HepG2 (cell line): ENCODE measurements at regions not wholly inside any gene's neighbourhood (a gene's known extent, or its start where the extent isn't known, plus 50 kb on each side); places are given as distances from the start of the nearest gene placed in this dataset.

ENCODE experiments used
- ATAC-seq: fragments of 200-7000 bp; cut with Tn5 transposase; 3 replicates; pipeline ENCODE4 v1.9.1; 2020; ENCODE audit warnings: mild to moderate bottlenecking, moderate library complexity
- BruUV-seq: library from RNA; stranded (reverse); fragments of 400-500 nt; replicated peaks from 2 replicates; lab custom pipeline; 2021; lab: Mats Ljungman, UMichigan
- CTCF ChIA-PET: fragments of 300-600 bp; formaldehyde crosslinking; extraction: SDS; loops from one replicate; lab custom pipeline; 2021; ENCODE audit warnings: low total read pairs, inconsistent platforms, low intra/inter-chr PET ratio; lab: Yijun Ruan, JAX
- POLR2A ChIA-PET: fragments of 350-600 bp; sonication (Branson Sonifier 250); formaldehyde crosslinking; loops from one replicate; lab custom pipeline; 2020; ENCODE audit warnings: antibody characterized with exemption, inconsistent platforms; lab: Yijun Ruan, JAX
- DNase-seq: peaks from one replicate; pipeline ENCODE4 v3.0.0-alpha.2; 2015; ENCODE audit warnings: low spot score
- FAIRE-seq: peaks from 3 replicates; lab custom pipeline; 2011; peaks lifted over from hg19 to GRCh38; lab: Jason Lieb, UNC
- H2AFZ ChIP-seq: one replicate; pipeline ENCODE4 v1.6.1; 2011; ENCODE audit warnings: low read length, inconsistent platforms
- H3K27ac ChIP-seq: fragments of 300-600 bp; 3 replicates; pipeline ENCODE4 v1.8.0; 2011; ENCODE audit warnings: mixed run types, mild to moderate bottlenecking, mixed read lengths, low read length, inconsistent platforms; ENCODE audit not compliant: insufficient read depth; ENCODE audit errors: extremely low read length
- H3K27me3 ChIP-seq, 2 experiments: fragments of 200-600 bp in 1 of 2; 2 replicates in 1 of 2; 3 replicates in 1 of 2; pipeline versions ENCODE4 v1.6.0 to v1.8.0; 2011; ENCODE audit warnings: low read length in 2 of 2, mild to moderate bottlenecking in 2 of 2, moderate library complexity in 2 of 2, inconsistent platforms in 1 of 2; ENCODE audit not compliant: insufficient read depth in 2 of 2, control insufficient read depth in 1 of 2
- H3K36me3 ChIP-seq, 2 experiments: fragments of 200-600 bp in 1 of 2; replicated peaks in 1 of 2; 2 replicates in 1 of 2; 3 replicates in 1 of 2; pipeline versions ENCODE4 v1.5.1 to v1.8.0; 2011; ENCODE audit warnings: low read length in 2 of 2, inconsistent platforms in 1 of 2; ENCODE audit not compliant: insufficient read depth in 2 of 2, control insufficient read depth in 1 of 2
- H3K4me1 ChIP-seq: 2 replicates; pipeline ENCODE4 v1.5.1; 2012; ENCODE audit warnings: low read length, inconsistent platforms; ENCODE audit not compliant: insufficient read depth
- H3K4me2 ChIP-seq: 2 replicates; pipeline ENCODE4 v1.6.0; 2011; ENCODE audit warnings: low read depth, low read length, inconsistent platforms
- H3K4me3 ChIP-seq, 3 experiments: fragments of 200-600 bp in 1 of 3; sonication (generic), shearing (Covaris generic) in 1 of 3; replicated peaks in 1 of 3; 2 replicates each; pipeline ENCODE4 v1.5.1; 2011 to 2016; ENCODE audit warnings: low read length in 3 of 3, inconsistent platforms in 2 of 3, low read depth in 2 of 3, mild to moderate bottlenecking in 2 of 3, control low read depth in 1 of 3, mixed read lengths in 1 of 3; ENCODE audit not compliant: insufficient read depth in 1 of 3
- H3K79me2 ChIP-seq: one replicate; pipeline ENCODE4 v1.6.1; 2011; ENCODE audit warnings: low read length, inconsistent platforms; ENCODE audit not compliant: insufficient read depth
- H3K9ac ChIP-seq: 2 replicates; pipeline ENCODE4 v1.6.0; 2011; ENCODE audit warnings: mild to moderate bottlenecking, low read depth, low read length, inconsistent platforms; ENCODE audit not compliant: insufficient read depth
- H3K9me3 ChIP-seq: 2 replicates; pipeline ENCODE4 v1.5.1; 2012; ENCODE audit warnings: mild to moderate bottlenecking, low read length
- H4K20me1 ChIP-seq: 2 replicates; pipeline ENCODE4 v1.6.0; 2011; ENCODE audit warnings: inconsistent platforms, mild to moderate bottlenecking, low read length, moderate library complexity; ENCODE audit not compliant: insufficient read depth
- BHLHE40 ChIP-seq: IDR thresholded peaks from 2 replicates; pipeline ENCODE4 v1.6.1; 2011; ENCODE audit warnings: low read length, improper control_type of control experiment
- EZH2 ChIP-seq: conservative IDR thresholded peaks from 2 replicates; pipeline ENCODE4 v1.6.1; 2012; ENCODE audit warnings: mild to moderate bottlenecking, low read depth, low read length, moderate library complexity
- RBM22 ChIP-seq: fragments of 200-400 bp; formaldehyde crosslinking; optimal IDR thresholded peaks from 2 replicates; pipeline ENCODE3; 2017; ENCODE audit warnings: mild to moderate bottlenecking, low read length, moderate library complexity
- YY1 ChIP-seq: IDR thresholded peaks from 2 replicates; pipeline ENCODE4 v1.6.1; 2011; ENCODE audit warnings: low read length, low read depth, moderate library complexity, mild to moderate bottlenecking; ENCODE audit not compliant: insufficient read depth, insufficient replicate concordance
- WGBS: methylation state at CpG from one replicate; pipeline ENCODE4 v1.1.6; 2017; ENCODE audit warnings: low lambda C conversion rate; 5-methylcytosine and 5-hydroxymethylcytosine counted together
- in situ Hi-C: cut with HindIII; loops from 2 replicates; pipeline ENCODE4 v1.10.0; 2017; ENCODE audit warnings: low pct_unique_long_range_greater_than_20kb; ENCODE audit not compliant: extremely low pct_ligation_motif_present
- intact Hi-C: fragments of 100-400 bp; cut with micrococcal nuclease; formaldehyde crosslinking; loops from one replicate; pipeline ENCODE4 v1.10.0; 2022; ENCODE audit not compliant: unreplicated experiment
- TF ChIP-seq, protein P1 (sequence below): sonication (generic); formaldehyde crosslinking; IDR thresholded peaks from 2 replicates; pipeline ENCODE4 v1.5.1; 2020; ENCODE audit warnings: mild to moderate bottlenecking, missing genetic modification reagents, moderate library complexity

DNA sequence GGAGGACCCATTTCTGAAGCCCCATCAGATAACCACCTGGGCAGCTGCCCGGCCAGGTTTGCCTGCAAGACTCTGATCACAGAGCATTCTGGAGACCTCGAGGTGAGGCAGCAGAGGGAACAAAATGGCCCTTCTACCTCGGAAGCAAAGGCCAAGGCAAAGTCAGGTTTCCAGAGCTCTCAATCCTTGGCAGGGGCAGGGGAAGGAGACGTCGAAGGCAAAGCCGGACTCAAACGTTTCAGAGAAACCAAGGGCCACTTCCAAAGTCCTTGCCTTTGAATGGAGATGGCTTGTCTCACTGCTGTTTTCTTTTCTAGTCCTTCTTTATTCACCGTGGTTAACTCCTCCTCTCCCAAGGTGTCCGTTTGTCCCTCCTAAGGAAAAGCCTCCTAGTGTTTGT lies 355.3 kb downstream of the SOX9 start:
- Histone ChIP-seq H3K36me3 (no peaks in the 10 kb centered on the region; a peak in 2 of 5 replicates), H2AFZ (no peak overlapping the region)
- TF ChIP-seq YY1 (no peak), EZH2 (no peak), RBM22 (peak; percentile 54), BHLHE40 (no peak)
- TF ChIP-seq, protein P1, sequence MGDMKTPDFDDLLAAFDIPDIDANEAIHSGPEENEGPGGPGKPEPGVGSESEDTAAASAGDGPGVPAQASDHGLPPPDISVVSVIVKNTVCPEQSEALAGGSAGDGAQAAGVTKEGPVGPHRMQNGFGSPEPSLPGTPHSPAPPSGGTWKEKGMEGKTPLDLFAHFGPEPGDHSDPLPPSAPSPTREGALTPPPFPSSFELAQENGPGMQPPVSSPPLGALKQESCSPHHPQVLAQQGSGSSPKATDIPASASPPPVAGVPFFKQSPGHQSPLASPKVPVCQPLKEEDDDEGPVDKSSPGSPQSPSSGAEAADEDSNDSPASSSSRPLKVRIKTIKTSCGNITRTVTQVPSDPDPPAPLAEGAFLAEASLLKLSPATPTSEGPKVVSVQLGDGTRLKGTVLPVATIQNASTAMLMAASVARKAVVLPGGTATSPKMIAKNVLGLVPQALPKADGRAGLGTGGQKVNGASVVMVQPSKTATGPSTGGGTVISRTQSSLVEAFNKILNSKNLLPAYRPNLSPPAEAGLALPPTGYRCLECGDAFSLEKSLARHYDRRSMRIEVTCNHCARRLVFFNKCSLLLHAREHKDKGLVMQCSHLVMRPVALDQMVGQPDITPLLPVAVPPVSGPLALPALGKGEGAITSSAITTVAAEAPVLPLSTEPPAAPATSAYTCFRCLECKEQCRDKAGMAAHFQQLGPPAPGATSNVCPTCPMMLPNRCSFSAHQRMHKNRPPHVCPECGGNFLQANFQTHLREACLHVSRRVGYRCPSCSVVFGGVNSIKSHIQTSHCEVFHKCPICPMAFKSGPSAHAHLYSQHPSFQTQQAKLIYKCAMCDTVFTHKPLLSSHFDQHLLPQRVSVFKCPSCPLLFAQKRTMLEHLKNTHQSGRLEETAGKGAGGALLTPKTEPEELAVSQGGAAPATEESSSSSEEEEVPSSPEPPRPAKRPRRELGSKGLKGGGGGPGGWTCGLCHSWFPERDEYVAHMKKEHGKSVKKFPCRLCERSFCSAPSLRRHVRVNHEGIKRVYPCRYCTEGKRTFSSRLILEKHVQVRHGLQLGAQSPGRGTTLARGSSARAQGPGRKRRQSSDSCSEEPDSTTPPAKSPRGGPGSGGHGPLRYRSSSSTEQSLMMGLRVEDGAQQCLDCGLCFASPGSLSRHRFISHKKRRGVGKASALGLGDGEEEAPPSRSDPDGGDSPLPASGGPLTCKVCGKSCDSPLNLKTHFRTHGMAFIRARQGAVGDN: peak; percentile 9; the same call in 1 of the 2 replicates
- TF ChIP-seq, all 625 proteins: peak for 2
- Histone ChIP-seq H3K4me3 (no peak overlapping the region), H3K27ac (no peak overlapping the region), H3K4me1 (peaks cover 78% of the 10 kb centered on the region), H3K27me3 (no peaks in the 10 kb centered on the region), H3K79me2 (peaks cover 87% of the 10 kb centered on the region), H4K20me1 (no peaks in the 10 kb centered on the region), H3K9me3 (no peaks in the 10 kb centered on the region), H3K4me2 (no peak overlapping the region), H3K9ac (no peak overlapping the region)
- ATAC-seq (no peak), FAIRE-seq (no peak), DNase-seq (no peak)
- WGBS: 88% methylated on average over 9 of the region's 9 CpGs
- intact Hi-C loops: no loop called here
- in situ Hi-C loops: no loop called here
- POLR2A ChIA-PET: interaction anchor here (0.7 to 1.4 kb wide), 2 partner anchors 352 to 355 kb away, joined by 3 to 4 read pairs; partner anchors contain the start of gene SOX9
- CTCF ChIA-PET: no interaction called here
- BruUV-seq: no TSS peak
